SK-N-SH treated with all-trans-retinoic acid at 6 μM for 48 hours (cell line): ENCODE measurements at regions not wholly inside any gene's neighbourhood (a gene's known extent, or its start where the extent isn't known, plus 50 kb on each side); places are given as distances from the start of the nearest gene placed in this dataset.

Experiments used
- ATAC-seq: fragments of 200-7000 bp; cut with Tn5 transposase; 3 replicates; pipeline ENCODE4 v1.9.1; 2020; ENCODE audit warnings: mild to moderate bottlenecking, moderate library complexity
- BACH2 ChIP-seq: fragments of 250-450 bp; sonication (Bioruptor Pico); IDR thresholded peaks from 2 replicates; pipeline ENCODE4 v1.9.0; 2021; ENCODE audit warnings: mild to moderate bottlenecking, borderline replicate concordance
- CSDC2 ChIP-seq: fragments of 250-450 bp; sonication (Bioruptor Pico); IDR thresholded peaks from 2 replicates; pipeline ENCODE4 v1.5.0; 2020; ENCODE audit warnings: mild to moderate bottlenecking, moderate library complexity
- ESRRG ChIP-seq: fragments of 250-450 bp; sonication (Bioruptor Pico); IDR thresholded peaks from 2 replicates; pipeline ENCODE4 v1.6.1; 2021; ENCODE audit warnings: mild to moderate bottlenecking
- GLIS3 ChIP-seq: fragments of 250-450 bp; sonication (Bioruptor Pico); IDR thresholded peaks from 2 replicates; pipeline ENCODE4 v1.5.0; 2020; ENCODE audit warnings: mild to moderate bottlenecking, moderate library complexity
- ISL1 ChIP-seq: fragments of 250-450 bp; sonication (Bioruptor Pico); IDR thresholded peaks from 2 replicates; pipeline ENCODE4 v2.1.2; 2022; ENCODE audit warnings: mild to moderate bottlenecking, moderate library complexity
- OSR1 ChIP-seq: fragments of 250-450 bp; sonication (Bioruptor Pico); IDR thresholded peaks from 2 replicates; pipeline ENCODE4 v1.8.0; 2022; ENCODE audit warnings: moderate library complexity, mild to moderate bottlenecking, inconsistent platforms
- PPARA ChIP-seq: fragments of 250-450 bp; sonication (Bioruptor Pico); IDR thresholded peaks from 2 replicates; pipeline ENCODE4 v1.5.0; 2020; ENCODE audit warnings: mild to moderate bottlenecking, borderline replicate concordance
- RARB ChIP-seq: fragments of 250-450 bp; sonication (Bioruptor Pico); IDR thresholded peaks from 2 replicates; pipeline ENCODE4 v1.8.0; 2021; ENCODE audit warnings: mild to moderate bottlenecking, moderate library complexity
- SNAI2 ChIP-seq: fragments of 250-450 bp; sonication (Bioruptor Pico); IDR thresholded peaks from 2 replicates; pipeline ENCODE4 v1.5.0; 2020; ENCODE audit warnings: mild to moderate bottlenecking, moderate library complexity
- TCF4 ChIP-seq: fragments of 250-450 bp; sonication (Bioruptor Pico); IDR thresholded peaks from 2 replicates; pipeline ENCODE4 v1.8.0; 2021; ENCODE audit warnings: mild to moderate bottlenecking, moderate library complexity, borderline replicate concordance
- TOX ChIP-seq: fragments of 250-450 bp; sonication (Bioruptor Pico); IDR thresholded peaks from 2 replicates; pipeline ENCODE4 v1.8.0; 2021; ENCODE audit warnings: mild to moderate bottlenecking, moderate library complexity, borderline replicate concordance
- ZC3H10 ChIP-seq: fragments of 250-450 bp; sonication (Bioruptor Pico); IDR thresholded peaks from 2 replicates; pipeline ENCODE4 v1.5.1; 2021; ENCODE audit warnings: mild to moderate bottlenecking, moderate library complexity
- ZFP30 ChIP-seq: fragments of 450-650 bp; formaldehyde crosslinking; IDR thresholded peaks from 2 replicates; pipeline ENCODE4 v1.5.0; 2022; ENCODE audit warnings: mild to moderate bottlenecking, moderate library complexity
- ZNF565 ChIP-seq: fragments of 450-650 bp; formaldehyde crosslinking; conservative IDR thresholded peaks from 2 replicates; pipeline ENCODE4 v1.5.0; 2020; ENCODE audit warnings: low read depth, mild to moderate bottlenecking, moderate library complexity
- ZNF70 ChIP-seq: fragments of 450-650 bp; formaldehyde crosslinking; IDR thresholded peaks from 2 replicates; pipeline ENCODE4 v1.5.0; 2020; ENCODE audit warnings: mild to moderate bottlenecking, moderate library complexity
- ZNF8 ChIP-seq: fragments of 450-650 bp; formaldehyde crosslinking; IDR thresholded peaks from 2 replicates; pipeline ENCODE4 v1.5.0; 2020; ENCODE audit warnings: mild to moderate bottlenecking, moderate library complexity
- TF ChIP-seq, protein P1 (sequence below): fragments of 250-450 bp; sonication (Bioruptor Pico); IDR thresholded peaks from 2 replicates; pipeline ENCODE4 v1.8.0; 2020; ENCODE audit warnings: mild to moderate bottlenecking, moderate library complexity, borderline replicate concordance
- TF ChIP-seq, protein P2 (sequence below): fragments of 250-450 bp; sonication (Bioruptor Pico); IDR thresholded peaks from 2 replicates; pipeline ENCODE4 v1.8.0; 2021; ENCODE audit warnings: low read depth, mild to moderate bottlenecking, moderate library complexity, borderline replicate concordance
- TF ChIP-seq, protein P3 (sequence below): fragments of 250-450 bp; sonication (Bioruptor Pico); IDR thresholded peaks from 2 replicates; pipeline ENCODE4 v1.5.0; 2020; ENCODE audit warnings: mild to moderate bottlenecking, moderate library complexity
- TF ChIP-seq, protein P4 (sequence below): fragments of 250-450 bp; sonication (Bioruptor Pico); IDR thresholded peaks from 2 replicates; pipeline ENCODE4 v1.5.1; 2020; ENCODE audit warnings: low read depth, mild to moderate bottlenecking, moderate library complexity
- TF ChIP-seq, protein P5 (sequence below): fragments of 250-450 bp; sonication (Bioruptor Pico); IDR thresholded peaks from 2 replicates; pipeline ENCODE4 v1.5.1; 2021; ENCODE audit warnings: mild to moderate bottlenecking, moderate library complexity

DNA sequence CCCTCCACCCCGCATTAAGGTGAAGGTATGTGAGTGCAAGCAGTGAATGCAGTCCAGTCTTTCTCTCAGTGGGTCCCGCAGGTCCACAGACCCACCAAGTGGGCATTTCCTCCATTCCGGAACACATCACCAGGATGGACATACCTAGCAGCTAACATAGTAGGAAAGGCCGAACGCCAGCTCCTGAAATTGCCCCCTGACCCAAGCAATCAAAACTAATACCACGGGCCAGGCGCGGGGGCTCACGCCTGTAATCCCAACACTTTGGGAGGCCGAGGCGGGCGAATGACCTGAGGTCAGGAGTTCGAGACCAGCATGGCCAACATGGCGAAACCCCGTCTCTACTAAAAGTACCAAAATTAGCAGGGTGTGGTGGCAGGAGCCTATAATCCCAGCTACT, 71.7 kb upstream of the VSTM2B start:
- TF ChIP-seq BACH2 (no peak), TOX (no peak), SNAI2 (CRISPR knock-in tag) (no peak), ZC3H10 (CRISPR knock-in tag) (no peak), ZNF70 (CRISPR knock-in tag) (no peak), ISL1 (CRISPR knock-in tag) (no peak), ZNF8 (no peak)
- TF ChIP-seq, protein P1, sequence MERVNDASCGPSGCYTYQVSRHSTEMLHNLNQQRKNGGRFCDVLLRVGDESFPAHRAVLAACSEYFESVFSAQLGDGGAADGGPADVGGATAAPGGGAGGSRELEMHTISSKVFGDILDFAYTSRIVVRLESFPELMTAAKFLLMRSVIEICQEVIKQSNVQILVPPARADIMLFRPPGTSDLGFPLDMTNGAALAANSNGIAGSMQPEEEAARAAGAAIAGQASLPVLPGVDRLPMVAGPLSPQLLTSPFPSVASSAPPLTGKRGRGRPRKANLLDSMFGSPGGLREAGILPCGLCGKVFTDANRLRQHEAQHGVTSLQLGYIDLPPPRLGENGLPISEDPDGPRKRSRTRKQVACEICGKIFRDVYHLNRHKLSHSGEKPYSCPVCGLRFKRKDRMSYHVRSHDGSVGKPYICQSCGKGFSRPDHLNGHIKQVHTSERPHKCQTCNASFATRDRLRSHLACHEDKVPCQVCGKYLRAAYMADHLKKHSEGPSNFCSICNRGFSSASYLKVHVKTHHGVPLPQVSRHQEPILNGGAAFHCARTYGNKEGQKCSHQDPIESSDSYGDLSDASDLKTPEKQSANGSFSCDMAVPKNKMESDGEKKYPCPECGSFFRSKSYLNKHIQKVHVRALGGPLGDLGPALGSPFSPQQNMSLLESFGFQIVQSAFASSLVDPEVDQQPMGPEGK (CRISPR knock-in tag), result no peak
- TF ChIP-seq, protein P2, sequence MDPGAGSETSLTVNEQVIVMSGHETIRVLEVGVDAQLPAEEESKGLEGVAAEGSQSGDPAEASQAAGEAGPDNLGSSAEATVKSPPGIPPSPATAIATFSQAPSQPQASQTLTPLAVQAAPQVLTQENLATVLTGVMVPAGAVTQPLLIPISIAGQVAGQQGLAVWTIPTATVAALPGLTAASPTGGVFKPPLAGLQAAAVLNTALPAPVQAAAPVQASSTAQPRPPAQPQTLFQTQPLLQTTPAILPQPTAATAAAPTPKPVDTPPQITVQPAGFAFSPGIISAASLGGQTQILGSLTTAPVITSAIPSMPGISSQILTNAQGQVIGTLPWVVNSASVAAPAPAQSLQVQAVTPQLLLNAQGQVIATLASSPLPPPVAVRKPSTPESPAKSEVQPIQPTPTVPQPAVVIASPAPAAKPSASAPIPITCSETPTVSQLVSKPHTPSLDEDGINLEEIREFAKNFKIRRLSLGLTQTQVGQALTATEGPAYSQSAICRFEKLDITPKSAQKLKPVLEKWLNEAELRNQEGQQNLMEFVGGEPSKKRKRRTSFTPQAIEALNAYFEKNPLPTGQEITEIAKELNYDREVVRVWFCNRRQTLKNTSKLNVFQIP (CRISPR knock-in tag), result no peak
- TF ChIP-seq, all 23 proteins: peak for 0

DNA sequence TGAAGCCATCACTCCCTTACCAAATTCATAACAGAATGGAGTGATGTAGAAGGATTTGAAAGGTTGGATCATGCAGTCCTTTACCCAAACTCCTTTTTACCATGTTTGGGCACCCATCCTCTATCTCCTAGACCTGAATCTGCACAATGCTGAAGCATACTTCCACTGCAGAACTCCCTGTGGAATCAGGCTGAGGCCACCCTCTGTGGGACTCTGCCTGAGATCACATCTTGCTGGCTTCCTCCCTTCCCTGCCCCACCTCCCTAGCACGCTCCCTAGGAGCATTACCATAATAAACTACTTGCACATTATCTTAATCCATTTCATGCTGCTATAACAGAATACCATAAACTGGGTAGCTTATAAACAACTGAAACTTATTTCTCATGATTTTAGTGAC, 68.4 kb upstream of the VSTM2B start:
- ATAC-seq, result no peak
- TF ChIP-seq, protein P3, sequence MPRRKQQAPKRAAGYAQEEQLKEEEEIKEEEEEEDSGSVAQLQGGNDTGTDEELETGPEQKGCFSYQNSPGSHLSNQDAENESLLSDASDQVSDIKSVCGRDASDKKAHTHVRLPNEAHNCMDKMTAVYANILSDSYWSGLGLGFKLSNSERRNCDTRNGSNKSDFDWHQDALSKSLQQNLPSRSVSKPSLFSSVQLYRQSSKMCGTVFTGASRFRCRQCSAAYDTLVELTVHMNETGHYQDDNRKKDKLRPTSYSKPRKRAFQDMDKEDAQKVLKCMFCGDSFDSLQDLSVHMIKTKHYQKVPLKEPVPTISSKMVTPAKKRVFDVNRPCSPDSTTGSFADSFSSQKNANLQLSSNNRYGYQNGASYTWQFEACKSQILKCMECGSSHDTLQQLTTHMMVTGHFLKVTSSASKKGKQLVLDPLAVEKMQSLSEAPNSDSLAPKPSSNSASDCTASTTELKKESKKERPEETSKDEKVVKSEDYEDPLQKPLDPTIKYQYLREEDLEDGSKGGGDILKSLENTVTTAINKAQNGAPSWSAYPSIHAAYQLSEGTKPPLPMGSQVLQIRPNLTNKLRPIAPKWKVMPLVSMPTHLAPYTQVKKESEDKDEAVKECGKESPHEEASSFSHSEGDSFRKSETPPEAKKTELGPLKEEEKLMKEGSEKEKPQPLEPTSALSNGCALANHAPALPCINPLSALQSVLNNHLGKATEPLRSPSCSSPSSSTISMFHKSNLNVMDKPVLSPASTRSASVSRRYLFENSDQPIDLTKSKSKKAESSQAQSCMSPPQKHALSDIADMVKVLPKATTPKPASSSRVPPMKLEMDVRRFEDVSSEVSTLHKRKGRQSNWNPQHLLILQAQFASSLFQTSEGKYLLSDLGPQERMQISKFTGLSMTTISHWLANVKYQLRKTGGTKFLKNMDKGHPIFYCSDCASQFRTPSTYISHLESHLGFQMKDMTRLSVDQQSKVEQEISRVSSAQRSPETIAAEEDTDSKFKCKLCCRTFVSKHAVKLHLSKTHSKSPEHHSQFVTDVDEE (CRISPR knock-in tag), result no peak
- no peak for TF ChIP-seq ZFP30 (CRISPR knock-in tag)
- TF ChIP-seq OSR1 (CRISPR knock-in tag), result no peak
- TF ChIP-seq ZNF565 (CRISPR knock-in tag), result no peak
- TF ChIP-seq ZNF70 (CRISPR knock-in tag), result no peak
- TF ChIP-seq, protein P4, sequence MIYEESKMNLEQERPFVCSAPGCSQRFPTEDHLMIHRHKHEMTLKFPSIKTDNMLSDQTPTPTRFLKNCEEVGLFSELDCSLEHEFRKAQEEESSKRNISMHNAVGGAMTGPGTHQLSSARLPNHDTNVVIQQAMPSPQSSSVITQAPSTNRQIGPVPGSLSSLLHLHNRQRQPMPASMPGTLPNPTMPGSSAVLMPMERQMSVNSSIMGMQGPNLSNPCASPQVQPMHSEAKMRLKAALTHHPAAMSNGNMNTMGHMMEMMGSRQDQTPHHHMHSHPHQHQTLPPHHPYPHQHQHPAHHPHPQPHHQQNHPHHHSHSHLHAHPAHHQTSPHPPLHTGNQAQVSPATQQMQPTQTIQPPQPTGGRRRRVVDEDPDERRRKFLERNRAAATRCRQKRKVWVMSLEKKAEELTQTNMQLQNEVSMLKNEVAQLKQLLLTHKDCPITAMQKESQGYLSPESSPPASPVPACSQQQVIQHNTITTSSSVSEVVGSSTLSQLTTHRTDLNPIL (CRISPR knock-in tag), result no peak
- no peak for TF ChIP-seq ESRRG (CRISPR knock-in tag)
- TF ChIP-seq, protein P1 (CRISPR knock-in tag), result no peak
- TF ChIP-seq BACH2, result no peak
- TF ChIP-seq ZNF8, result no peak
- no peak for TF ChIP-seq ZC3H10 (CRISPR knock-in tag)
- no peak for TF ChIP-seq CSDC2 (CRISPR knock-in tag)
- no peak for TF ChIP-seq ISL1 (CRISPR knock-in tag)
- TF ChIP-seq, protein P5, sequence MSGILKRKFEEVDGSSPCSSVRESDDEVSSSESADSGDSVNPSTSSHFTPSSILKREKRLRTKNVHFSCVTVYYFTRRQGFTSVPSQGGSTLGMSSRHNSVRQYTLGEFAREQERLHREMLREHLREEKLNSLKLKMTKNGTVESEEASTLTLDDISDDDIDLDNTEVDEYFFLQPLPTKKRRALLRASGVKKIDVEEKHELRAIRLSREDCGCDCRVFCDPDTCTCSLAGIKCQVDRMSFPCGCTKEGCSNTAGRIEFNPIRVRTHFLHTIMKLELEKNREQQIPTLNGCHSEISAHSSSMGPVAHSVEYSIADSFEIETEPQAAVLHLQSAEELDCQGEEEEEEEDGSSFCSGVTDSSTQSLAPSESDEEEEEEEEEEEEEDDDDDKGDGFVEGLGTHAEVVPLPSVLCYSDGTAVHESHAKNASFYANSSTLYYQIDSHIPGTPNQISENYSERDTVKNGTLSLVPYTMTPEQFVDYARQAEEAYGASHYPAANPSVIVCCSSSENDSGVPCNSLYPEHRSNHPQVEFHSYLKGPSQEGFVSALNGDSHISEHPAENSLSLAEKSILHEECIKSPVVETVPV (CRISPR knock-in tag), result no peak
- no peak for TF ChIP-seq PPARA (CRISPR knock-in tag)
- TF ChIP-seq SNAI2 (CRISPR knock-in tag), result no peak
- no peak for TF ChIP-seq GLIS3 (CRISPR knock-in tag)
- TF ChIP-seq TOX, result no peak
- TF ChIP-seq RARB (CRISPR knock-in tag), result no peak
- no peak for TF ChIP-seq TCF4 (CRISPR knock-in tag)

More for the DNA sequence above, 71.7 kb upstream of the VSTM2B start:
- ATAC-seq, result no peak
